CD4-positive, alpha-beta memory T cell (primary cell): ENCODE measurements at regions not wholly inside any gene's neighbourhood (a gene's known extent, or its start where the extent isn't known, plus 50 kb on each side); places are given as distances from the start of the nearest gene placed in this dataset.

Experiments used
- CTCF ChIA-PET: fragments of 350-600 bp; sonication (Branson Sonifier 250); formaldehyde crosslinking; loops from one replicate; lab custom pipeline; 2021; ENCODE audit warnings: inconsistent platforms; ENCODE audit not compliant: partially characterized antibody; lab: Charles Lee
- POLR2A ChIA-PET: fragments of 350-600 bp; sonication (Branson Sonifier 250); formaldehyde crosslinking; loops from one replicate; lab custom pipeline; 2021; ENCODE audit not compliant: partially characterized antibody; lab: Charles Lee
- DNase-seq, 5 donors: peaks; one replicate each; pipeline versions ENCODE4 v3.0.0 to v3.0.0-alpha.2; 2020 to 2022; ENCODE audit warnings: mixed read lengths in 1 of 5
- H3K27ac ChIP-seq: one replicate; pipeline ENCODE4 v1.7.0; 2013; ENCODE audit warnings: low read depth, low read length
- H3K27me3 ChIP-seq: 2 replicates; pipeline ENCODE4 v1.7.0; 2013; ENCODE audit warnings: mild to moderate bottlenecking, low read length, moderate library complexity; ENCODE audit not compliant: insufficient read depth
- H3K36me3 ChIP-seq: 2 replicates; pipeline ENCODE4 v1.7.0; 2013; ENCODE audit warnings: mild to moderate bottlenecking, low read length, moderate library complexity; ENCODE audit not compliant: insufficient read depth
- H3K4me1 ChIP-seq: 2 replicates; pipeline ENCODE4 v1.7.0; 2013; ENCODE audit warnings: mild to moderate bottlenecking, low read length, moderate library complexity; ENCODE audit not compliant: insufficient read depth
- H3K4me3 ChIP-seq, 2 donors: one replicate each; pipeline ENCODE4 v1.7.0; 2013; ENCODE audit warnings: low read length in 2 of 2, mild to moderate bottlenecking in 1 of 2
- H3K9me3 ChIP-seq, 2 donors: one replicate each; pipeline ENCODE4 v1.7.0; 2013; ENCODE audit warnings: low read length in 2 of 2, control low read depth in 1 of 2; ENCODE audit not compliant: control insufficient read depth in 1 of 2
- H3K27ac Mint-ChIP-seq, 7 donors: one replicate each; pipeline ENCODE4 v1.8.0; 2020 to 2021; ENCODE audit warnings: mixed read lengths in 7 of 7, mild to moderate bottlenecking in 6 of 7, inconsistent platforms in 3 of 7, moderate library complexity in 3 of 7
- H3K27me3 Mint-ChIP-seq, 2 donors: one replicate each; pipeline ENCODE4 v1.8.0; 2020 to 2021; ENCODE audit warnings: mixed read lengths in 2 of 2
- H3K36me3 Mint-ChIP-seq, 2 donors: one replicate each; pipeline ENCODE4 v1.8.0; 2020 to 2021; ENCODE audit warnings: mixed read lengths in 2 of 2, inconsistent platforms in 1 of 2, mild to moderate bottlenecking in 1 of 2
- H3K4me1 Mint-ChIP-seq, 4 donors: one replicate each; pipeline ENCODE4 v1.8.0; 2020 to 2021; ENCODE audit warnings: mixed read lengths in 4 of 4, mild to moderate bottlenecking in 1 of 4
- H3K4me3 Mint-ChIP-seq, 8 donors: one replicate each; pipeline ENCODE4 v1.8.0; 2020 to 2021; ENCODE audit warnings: mixed read lengths in 8 of 8, mild to moderate bottlenecking in 7 of 8, moderate library complexity in 6 of 8, inconsistent platforms in 3 of 8
- H3K9me3 Mint-ChIP-seq, 8 donors: one replicate each; pipeline ENCODE4 v1.8.0; 2020 to 2021; ENCODE audit warnings: mixed read lengths in 8 of 8, mild to moderate bottlenecking in 5 of 8, inconsistent platforms in 3 of 8, moderate library complexity in 1 of 8
- intact Hi-C: fragments of 100-400 bp; cut with micrococcal nuclease; formaldehyde crosslinking; loops from one replicate; pipeline ENCODE4 v1.15.1; 2023

GRCh38 chr2:217622205-217623060 lies 380.4 kb downstream of the TNS1 start:
- no peaks in the 10 kb centered on the region for H3K4me1 Mint-ChIP-seq
- no peaks in the 10 kb centered on the region for H3K27me3 Mint-ChIP-seq
- Histone ChIP-seq H3K36me3 (no peaks in the 10 kb centered on the region), H3K9me3 (no peaks in the 10 kb centered on the region), H3K27ac (no peak overlapping the region), H3K27me3 (no peaks in the 10 kb centered on the region), H3K4me3 (no peak overlapping the region), H3K4me1 (no peaks in the 10 kb centered on the region)
- H3K36me3 Mint-ChIP-seq: no peaks in the 10 kb centered on the region
- no peak overlapping the region for H3K4me3 Mint-ChIP-seq
- ChIA-PET CTCF (no interaction called here), POLR2A (no interaction called here)
- DNase-seq: no peak
- H3K9me3 Mint-ChIP-seq: no peaks in the 10 kb centered on the region
- H3K27ac Mint-ChIP-seq: no peak overlapping the region
- intact Hi-C loops: no loop called here

- Mint-ChIP-seq H3K36me3 (no peaks in the 10 kb centered on the region), H3K27me3 (no peaks in the 10 kb centered on the region), H3K27ac (no peak overlapping the region), H3K4me1 (no peaks in the 10 kb centered on the region), H3K4me3 (no peak overlapping the region), H3K9me3 (no peaks in the 10 kb centered on the region)
- Histone ChIP-seq H3K27me3 (no peaks in the 10 kb centered on the region), H3K4me3 (no peak overlapping the region), H3K27ac (no peak overlapping the region), H3K36me3 (no peaks in the 10 kb centered on the region), H3K9me3 (no peaks in the 10 kb centered on the region), H3K4me1 (no peaks in the 10 kb centered on the region)
- intact Hi-C loops: no loop called here
- DNase-seq: no peak
- CTCF ChIA-PET: no interaction called here
- POLR2A ChIA-PET: no interaction called here
Measured at GRCh38 chr2:217621391-217621801, 381.4 kb downstream of the TNS1 start.

DNA sequence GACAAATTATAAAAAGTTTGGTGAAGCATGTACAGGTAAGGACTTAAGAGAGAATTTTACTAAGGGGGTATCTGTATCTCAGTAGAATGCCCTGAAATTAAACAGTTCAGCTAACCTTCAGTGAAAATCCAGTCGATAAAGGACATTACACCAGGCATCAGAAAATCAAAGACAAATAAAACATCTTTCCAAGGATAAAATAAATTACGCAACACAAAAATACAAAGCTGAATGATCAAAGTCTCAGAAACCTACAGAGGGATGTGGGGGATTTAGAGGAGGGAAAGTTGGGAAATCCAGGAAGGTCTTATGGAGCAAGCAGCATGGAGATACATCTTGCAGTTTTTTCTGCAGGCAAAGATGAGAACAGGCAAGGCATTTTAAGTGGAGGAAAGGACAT lies 384.1 kb downstream of the TNS1 start:
- Mint-ChIP-seq H3K9me3 (no peaks in the 10 kb centered on the region), H3K27ac (no peak overlapping the region), H3K36me3 (no peaks in the 10 kb centered on the region), H3K4me1 (peaks cover 0 to 7% (median 4%) of the 10 kb centered on the region in 4 donors), H3K27me3 (no peaks in the 10 kb centered on the region), H3K4me3 (no peak overlapping the region)
- Histone ChIP-seq H3K4me1 (no peaks in the 10 kb centered on the region), H3K4me3 (no peak overlapping the region), H3K27ac (no peak overlapping the region), H3K36me3 (no peaks in the 10 kb centered on the region), H3K9me3 (no peaks in the 10 kb centered on the region), H3K27me3 (no peaks in the 10 kb centered on the region)
- ChIA-PET CTCF (interaction anchor here (1.3 kb wide), 1 partner anchor 170 kb away, joined by 3 read pairs; no protein-coding TSS in a partner anchor), POLR2A (no interaction called here)
- no peak for DNase-seq
- intact Hi-C loops: no loop called here

DNA sequence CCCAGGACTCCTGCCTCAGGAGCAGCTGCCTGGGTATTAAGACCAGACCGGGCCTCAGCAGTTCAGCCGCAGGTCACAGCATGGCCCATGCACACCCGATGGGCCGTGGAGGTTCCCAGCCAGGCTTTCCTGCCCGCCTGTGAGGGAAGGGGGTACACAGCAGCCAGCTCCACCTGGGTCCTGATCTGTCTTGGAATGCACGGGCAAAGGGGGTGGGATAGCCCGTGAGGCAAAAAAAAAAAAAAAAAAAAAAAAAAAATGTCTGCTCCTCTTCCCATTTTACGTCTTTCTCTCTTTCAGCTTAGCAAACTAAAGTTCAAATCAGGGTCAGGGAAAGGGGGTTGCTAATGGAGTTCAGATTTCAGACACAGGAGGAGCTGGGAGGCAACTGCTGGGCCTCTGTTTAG lies 385.2 kb downstream of the TNS1 start:
- H3K27me3 Mint-ChIP-seq: no peaks in the 10 kb centered on the region
- no peaks in the 10 kb centered on the region for H3K36me3 ChIP-seq
- H3K27ac ChIP-seq: no peak overlapping the region
- no peak overlapping the region for H3K4me3 ChIP-seq
- H3K4me1 Mint-ChIP-seq: peaks cover 0 to 9% (median 5%) of the 10 kb centered on the region in 4 donors
- DNase-seq: no peak
- no peaks in the 10 kb centered on the region for H3K27me3 ChIP-seq
- no peak overlapping the region for H3K4me3 Mint-ChIP-seq
- ChIA-PET POLR2A (no interaction called here), CTCF (no interaction called here)
- no peaks in the 10 kb centered on the region for H3K4me1 ChIP-seq
- H3K9me3 Mint-ChIP-seq: no peaks in the 10 kb centered on the region
- intact Hi-C loops: no loop called here
- H3K36me3 Mint-ChIP-seq: no peaks in the 10 kb centered on the region
- H3K9me3 ChIP-seq: no peaks in the 10 kb centered on the region
- H3K27ac Mint-ChIP-seq: no peak overlapping the region

DNA sequence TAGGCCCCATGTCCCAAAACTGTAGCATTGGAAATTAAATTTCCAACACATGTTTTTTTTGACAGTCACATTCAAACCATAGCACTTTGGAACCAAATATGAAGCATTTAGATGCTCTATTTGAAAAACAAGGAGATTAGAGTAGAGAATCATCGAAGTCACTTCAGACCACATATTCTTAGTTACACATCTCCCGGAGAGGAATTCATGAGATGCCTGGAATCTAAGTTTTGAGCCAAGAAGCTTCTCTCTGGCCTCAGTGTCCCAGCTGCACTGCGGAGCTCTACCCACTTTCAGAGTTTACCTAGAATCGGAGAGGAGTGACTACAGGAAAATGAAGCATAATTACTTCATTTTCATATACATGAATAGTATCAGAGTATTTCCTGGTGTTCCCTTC lies 385.9 kb downstream of the TNS1 start:
- Mint-ChIP-seq H3K4me3 (no peak overlapping the region), H3K27ac (no peak overlapping the region), H3K9me3 (no peaks in the 10 kb centered on the region), H3K4me1 (peaks cover 2 to 16% (median 10%) of the 10 kb centered on the region in 4 donors), H3K27me3 (no peaks in the 10 kb centered on the region), H3K36me3 (no peaks in the 10 kb centered on the region)
- H3K27me3 ChIP-seq: no peaks in the 10 kb centered on the region
- ChIA-PET POLR2A (no interaction called here), CTCF (no interaction called here)
- DNase-seq: no peak
- H3K36me3 ChIP-seq: no peaks in the 10 kb centered on the region
- H3K4me1 ChIP-seq: peaks cover 3% of the 10 kb centered on the region
- intact Hi-C loops: no loop called here
- H3K4me3 ChIP-seq: no peak overlapping the region
- H3K9me3 ChIP-seq: no peaks in the 10 kb centered on the region
- no peak overlapping the region for H3K27ac ChIP-seq

GRCh38 chr2:217615171-217615570 lies 387.6 kb downstream of the TNS1 start:
- Mint-ChIP-seq H3K4me3 (no peak overlapping the region), H3K9me3 (no peaks in the 10 kb centered on the region), H3K27me3 (no peaks in the 10 kb centered on the region), H3K27ac (peak overlapping the region in 1 of 7 donors; percentile 59), H3K36me3 (no peaks in the 10 kb centered on the region), H3K4me1 (peaks cover 14 to 34% (median 27%) of the 10 kb centered on the region in 4 donors)
- ChIA-PET CTCF (no interaction called here), POLR2A (no interaction called here)
- Histone ChIP-seq H3K27ac (no peak overlapping the region), H3K27me3 (no peaks in the 10 kb centered on the region), H3K36me3 (no peaks in the 10 kb centered on the region), H3K4me1 (peaks cover 21% of the 10 kb centered on the region), H3K9me3 (no peaks in the 10 kb centered on the region), H3K4me3 (no peak overlapping the region)
- no peak for DNase-seq
- intact Hi-C loops: no loop called here

DNA sequence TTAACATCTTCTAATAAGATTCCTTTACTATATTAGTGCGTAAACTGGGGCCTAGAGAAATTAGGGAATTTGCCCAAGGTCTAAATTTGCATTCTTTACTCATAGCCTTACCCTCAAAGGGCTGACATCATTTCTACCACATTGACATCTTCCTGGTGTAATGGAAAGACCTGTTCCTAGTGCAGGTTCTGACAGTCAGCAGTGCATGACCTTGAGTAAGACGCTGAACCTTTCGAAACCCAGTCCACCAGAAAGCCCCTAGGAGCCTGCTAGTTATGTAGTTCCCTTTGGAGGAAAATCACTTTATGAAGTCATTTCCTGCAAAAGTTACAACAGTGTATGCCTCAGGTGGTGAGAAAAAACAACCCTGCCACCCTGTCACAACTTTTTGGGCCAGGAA lies 388.3 kb downstream of the TNS1 start:
- no peak overlapping the region for H3K27ac ChIP-seq
- Mint-ChIP-seq H3K4me3 (no peak overlapping the region), H3K36me3 (no peaks in the 10 kb centered on the region), H3K27me3 (no peaks in the 10 kb centered on the region), H3K4me1 (peaks cover 20 to 40% (median 34%) of the 10 kb centered on the region in 4 donors), H3K27ac (peak overlapping the region in 1 of 7 donors; percentile 43), H3K9me3 (no peaks in the 10 kb centered on the region)
- DNase-seq: no peak
- H3K36me3 ChIP-seq: no peaks in the 10 kb centered on the region
- H3K4me1 ChIP-seq: peaks cover 28% of the 10 kb centered on the region
- H3K27me3 ChIP-seq: no peaks in the 10 kb centered on the region
- H3K9me3 ChIP-seq: no peaks in the 10 kb centered on the region
- ChIA-PET CTCF (no interaction called here), POLR2A (no interaction called here)
- H3K4me3 ChIP-seq: no peak overlapping the region
- intact Hi-C loops: no loop called here
